Vagina (tissue), 2 donors: ENCODE measurements at regions not wholly inside any gene's neighbourhood (a gene's known extent, or its start where the extent isn't known, plus 50 kb on each side); places are given as distances from the start of the nearest gene placed in this dataset.

Experiments
- CTCF ChIP-seq, 3 experiments: fragments of 450-650 bp in 2 of 3; fragments of 200-600 bp in 1 of 3; sonication (generic) in 1 of 3; IDR thresholded peaks; one replicate each; pipeline ENCODE4 v1.5.1; 2017 to 2019; ENCODE audit warnings: antibody characterized with exemption in 3 of 3, mild to moderate bottlenecking in 2 of 3, moderate library complexity in 2 of 3
- POLR2A ChIP-seq, 2 donors: fragments of 450-650 bp; IDR thresholded peaks; one replicate each; pipeline ENCODE4 v1.6.1; 2017; ENCODE audit warnings: antibody characterized with exemption in 2 of 2, mild to moderate bottlenecking in 2 of 2, moderate library complexity in 2 of 2

DNA sequence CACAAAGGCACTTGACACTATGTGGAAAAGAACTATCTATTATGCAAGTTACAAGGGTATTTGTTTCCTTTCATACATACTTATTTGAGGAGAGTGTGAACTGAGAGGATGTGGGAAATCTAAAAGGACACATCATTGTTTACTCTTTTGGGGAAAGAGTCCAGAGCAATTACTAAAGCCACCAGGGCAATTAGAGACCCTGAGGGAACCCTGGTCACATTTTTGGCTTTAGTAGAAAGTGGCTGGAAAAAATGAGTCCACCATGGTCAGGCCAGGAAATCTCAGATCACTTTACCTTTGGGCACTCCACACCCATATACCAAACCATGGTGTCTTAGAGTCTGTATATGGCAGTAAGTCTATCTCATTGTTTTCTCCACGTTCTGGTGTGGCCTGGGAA lies 243.3 kb downstream of the HLX start:
- TF ChIP-seq CTCF (IDR thresholded peaks at IDR 0.05) (no peak), POLR2A (IDR thresholded peaks at IDR 0.05) (no peak)
